C4-2B (cell line): ENCODE measurements at regions not wholly inside any gene's neighbourhood (a gene's known extent, or its start where the extent isn't known, plus 50 kb on each side); places are given as distances from the start of the nearest gene placed in this dataset.

Source experiments
- ZFX ChIP-seq: fragments of 450-650 bp; IDR thresholded peaks from 2 replicates; pipeline ENCODE4 v1.6.1; 2017
- TF ChIP-seq, protein P1 (sequence below): fragments of 450-650 bp; conservative IDR thresholded peaks from 2 replicates; pipeline ENCODE4 v1.5.1; 2017; ENCODE audit warnings: mild to moderate bottlenecking

DNA sequence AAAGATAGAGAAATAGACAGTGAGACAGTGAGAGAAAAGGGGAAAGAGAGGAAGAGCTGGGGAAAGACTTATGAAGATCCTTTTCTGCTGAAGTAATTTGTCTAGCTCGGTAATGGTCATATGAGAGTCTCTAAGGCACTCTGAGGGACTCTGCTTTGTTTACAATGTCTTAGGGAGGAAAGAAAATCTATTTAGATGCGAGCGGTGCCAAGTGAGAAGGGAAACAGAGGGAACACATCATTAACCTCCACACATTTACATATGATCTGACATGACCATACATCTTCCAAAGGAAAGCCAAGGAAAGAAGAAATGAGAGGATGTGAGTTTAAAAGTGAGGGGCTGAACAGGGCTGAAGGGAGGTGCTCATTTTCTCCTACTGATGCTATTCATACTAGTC lies 862.3 kb upstream of the CITED2 start:
- TF ChIP-seq, protein P1, sequence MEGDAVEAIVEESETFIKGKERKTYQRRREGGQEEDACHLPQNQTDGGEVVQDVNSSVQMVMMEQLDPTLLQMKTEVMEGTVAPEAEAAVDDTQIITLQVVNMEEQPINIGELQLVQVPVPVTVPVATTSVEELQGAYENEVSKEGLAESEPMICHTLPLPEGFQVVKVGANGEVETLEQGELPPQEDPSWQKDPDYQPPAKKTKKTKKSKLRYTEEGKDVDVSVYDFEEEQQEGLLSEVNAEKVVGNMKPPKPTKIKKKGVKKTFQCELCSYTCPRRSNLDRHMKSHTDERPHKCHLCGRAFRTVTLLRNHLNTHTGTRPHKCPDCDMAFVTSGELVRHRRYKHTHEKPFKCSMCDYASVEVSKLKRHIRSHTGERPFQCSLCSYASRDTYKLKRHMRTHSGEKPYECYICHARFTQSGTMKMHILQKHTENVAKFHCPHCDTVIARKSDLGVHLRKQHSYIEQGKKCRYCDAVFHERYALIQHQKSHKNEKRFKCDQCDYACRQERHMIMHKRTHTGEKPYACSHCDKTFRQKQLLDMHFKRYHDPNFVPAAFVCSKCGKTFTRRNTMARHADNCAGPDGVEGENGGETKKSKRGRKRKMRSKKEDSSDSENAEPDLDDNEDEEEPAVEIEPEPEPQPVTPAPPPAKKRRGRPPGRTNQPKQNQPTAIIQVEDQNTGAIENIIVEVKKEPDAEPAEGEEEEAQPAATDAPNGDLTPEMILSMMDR: no peak
- TF ChIP-seq ZFX: no peak
